ENCODE measurements at regions not wholly inside any gene's neighbourhood (a gene's known extent, or its start where the extent isn't known, plus 50 kb on each side); places are given as distances from the start of the nearest gene placed in this dataset.

DNA sequence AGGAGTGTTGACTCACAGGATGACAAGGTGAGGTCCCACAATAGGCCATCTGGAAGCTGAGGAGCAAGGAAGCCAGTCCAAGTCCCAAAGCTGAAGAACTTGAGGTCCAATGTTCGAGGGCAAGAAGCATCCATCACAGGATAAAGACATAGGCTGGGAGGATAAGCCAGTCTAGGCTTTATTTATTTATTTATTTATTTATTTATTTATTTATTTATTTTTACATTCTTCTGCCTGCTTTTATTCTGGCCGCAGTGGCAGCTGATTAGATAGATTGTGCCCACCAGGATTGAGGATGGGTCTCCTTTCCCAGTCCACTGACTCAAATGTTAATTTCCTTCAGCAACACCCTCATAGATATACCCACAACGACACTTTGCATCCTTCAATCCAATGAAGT is 472.2 kb upstream of the DPPA4 start:
- POLR2A ChIA-PET (ENCODE audit: unreplicated experiment), result no interaction called here
- DNase-seq, result no peak
- intact Hi-C loops (cut with micrococcal nuclease), result loop anchor here (10.0 kb wide), 2 partner anchors 505 to 1265 kb away; partner anchors contain the start of gene NECTIN3

DNA sequence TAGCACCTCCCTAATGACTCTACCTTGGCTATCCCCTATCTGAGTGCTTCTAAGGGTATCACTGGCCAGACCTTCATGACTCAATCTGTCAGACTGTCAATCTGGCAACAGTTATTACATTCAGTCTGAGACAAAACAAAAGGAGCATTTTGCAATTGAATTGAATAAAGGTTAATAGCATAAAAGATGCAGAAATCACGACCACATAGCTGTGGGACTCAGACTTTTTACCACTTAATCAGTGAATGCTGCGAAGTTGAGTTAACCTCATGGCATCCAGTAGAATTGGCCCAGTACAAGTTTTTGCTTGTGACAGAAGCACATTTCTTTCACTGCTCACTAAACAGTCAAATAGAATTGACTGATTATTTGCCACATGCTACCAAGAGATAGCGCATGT is 480.7 kb upstream of the DPPA4 start:
- DNase-seq (no peak), ATAC-seq (no peak)
- no peak overlapping the region for H2AFZ ChIP-seq (ENCODE audit: low read length)
- H3K4me2 ChIP-seq (ENCODE audit: low read length), result no peak overlapping the region
- H3F3A ChIP-seq (ENCODE audit: low read length, unreplicated experiment), result no peaks in the 10 kb centered on the region
- no peaks in the 10 kb centered on the region for H3K79me2 ChIP-seq (ENCODE audit: low read length)
- H3K9me3 ChIP-seq (ENCODE audit: low read length), result no peaks in the 10 kb centered on the region
- no peaks in the 10 kb centered on the region for H3K27me3 ChIP-seq (ENCODE audit: low read length)
- H3K36me3 ChIP-seq (ENCODE audit: low read depth, low read length), result no peaks in the 10 kb centered on the region
- CTCF ChIA-PET, result no interaction called here
- H3K4me3 ChIP-seq (ENCODE audit: low read length), result no peak overlapping the region
- no TSS peak for BruUV-seq (replicated peaks)
- no peak overlapping the region for H3K27ac ChIP-seq (ENCODE audit: low read length)
- TF ChIP-seq EZH2phosphoT487 (IDR thresholded peaks at IDR 0.05; ENCODE audit: borderline replicate concordance, low read length), result no peak
- TF ChIP-seq, protein P1, sequence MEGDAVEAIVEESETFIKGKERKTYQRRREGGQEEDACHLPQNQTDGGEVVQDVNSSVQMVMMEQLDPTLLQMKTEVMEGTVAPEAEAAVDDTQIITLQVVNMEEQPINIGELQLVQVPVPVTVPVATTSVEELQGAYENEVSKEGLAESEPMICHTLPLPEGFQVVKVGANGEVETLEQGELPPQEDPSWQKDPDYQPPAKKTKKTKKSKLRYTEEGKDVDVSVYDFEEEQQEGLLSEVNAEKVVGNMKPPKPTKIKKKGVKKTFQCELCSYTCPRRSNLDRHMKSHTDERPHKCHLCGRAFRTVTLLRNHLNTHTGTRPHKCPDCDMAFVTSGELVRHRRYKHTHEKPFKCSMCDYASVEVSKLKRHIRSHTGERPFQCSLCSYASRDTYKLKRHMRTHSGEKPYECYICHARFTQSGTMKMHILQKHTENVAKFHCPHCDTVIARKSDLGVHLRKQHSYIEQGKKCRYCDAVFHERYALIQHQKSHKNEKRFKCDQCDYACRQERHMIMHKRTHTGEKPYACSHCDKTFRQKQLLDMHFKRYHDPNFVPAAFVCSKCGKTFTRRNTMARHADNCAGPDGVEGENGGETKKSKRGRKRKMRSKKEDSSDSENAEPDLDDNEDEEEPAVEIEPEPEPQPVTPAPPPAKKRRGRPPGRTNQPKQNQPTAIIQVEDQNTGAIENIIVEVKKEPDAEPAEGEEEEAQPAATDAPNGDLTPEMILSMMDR (conservative IDR thresholded peaks at IDR 0.05; ENCODE audit: low read depth, low read length), result no peak
- no peak for TF ChIP-seq EZH2 (IDR thresholded peaks at IDR 0.05; ENCODE audit: low read length, unreplicated experiment)
- H3K9me2 ChIP-seq (replicated peaks; ENCODE audit: low read length), result no peaks in the 10 kb centered on the region
- no peaks in the 10 kb centered on the region for H4K20me1 ChIP-seq (ENCODE audit: low read length)
- H3K4me1 ChIP-seq (ENCODE audit: insufficient read depth, low read length), result no peaks in the 10 kb centered on the region
- no peak overlapping the region for H3K9ac ChIP-seq (ENCODE audit: low read length)
- intact Hi-C loops (cut with micrococcal nuclease), result no loop called here
- POLR2A ChIA-PET (ENCODE audit: unreplicated experiment), result no interaction called here

More for the DNA sequence above, 472.2 kb upstream of the DPPA4 start:
- no peaks in the 10 kb centered on the region for H4K20me1 ChIP-seq (ENCODE audit: low read length)
- no peaks in the 10 kb centered on the region for H3K36me3 ChIP-seq (ENCODE audit: low read depth, low read length)
- H3K27me3 ChIP-seq (ENCODE audit: low read length), result no peaks in the 10 kb centered on the region
- H3F3A ChIP-seq (ENCODE audit: low read length, unreplicated experiment), result peaks cover 6% of the 10 kb centered on the region
- 0 out of 2 replicates have a peak, but pooled peaks cover 3% of the 10 kb centered on the region for H3K9me2 ChIP-seq (replicated peaks; ENCODE audit: low read length)
- H2AFZ ChIP-seq (ENCODE audit: low read length), result no peak overlapping the region
- no peak overlapping the region for H3K27ac ChIP-seq (ENCODE audit: low read length)
- no TSS peak for BruUV-seq (replicated peaks)
- H3K4me3 ChIP-seq (ENCODE audit: low read length), result no peak overlapping the region
- no peaks in the 10 kb centered on the region for H3K9me3 ChIP-seq (ENCODE audit: low read length)
- CTCF ChIA-PET, result no interaction called here
- H3K4me1 ChIP-seq (ENCODE audit: insufficient read depth, low read length), result peaks cover 13% of the 10 kb centered on the region
- TF ChIP-seq, protein P1 (conservative IDR thresholded peaks at IDR 0.05; ENCODE audit: low read depth, low read length), result no peak
- TF ChIP-seq EZH2phosphoT487 (IDR thresholded peaks at IDR 0.05; ENCODE audit: borderline replicate concordance, low read length), result no peak
- no peak for TF ChIP-seq EZH2 (IDR thresholded peaks at IDR 0.05; ENCODE audit: low read length, unreplicated experiment)
- ATAC-seq, result no peak
- H3K79me2 ChIP-seq (ENCODE audit: low read length), result no peaks in the 10 kb centered on the region
- no peak overlapping the region for H3K4me2 ChIP-seq (ENCODE audit: low read length)
- no peak overlapping the region for H3K9ac ChIP-seq (ENCODE audit: low read length)

DNA sequence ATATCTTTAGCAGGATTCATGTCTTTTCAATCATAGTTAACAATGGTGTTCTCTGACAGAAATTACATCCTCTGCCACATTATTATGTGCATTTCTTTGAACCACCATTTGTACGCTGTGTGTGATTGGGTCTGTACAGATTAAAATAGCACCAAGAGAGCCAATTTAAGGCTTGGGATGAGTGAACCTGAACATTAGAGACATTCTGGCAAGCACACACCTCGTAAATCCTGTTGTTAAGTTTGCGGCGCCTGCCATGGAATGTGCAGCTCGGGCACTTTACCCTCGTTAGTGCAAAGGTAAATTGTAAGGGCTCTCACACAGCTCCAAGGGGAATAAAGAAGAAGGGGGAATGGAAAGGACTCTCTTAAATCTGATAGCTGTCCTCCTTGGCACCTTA is 482.4 kb upstream of the DPPA4 start:
- Histone ChIP-seq H2AFZ (ENCODE audit: low read length) (no peak overlapping the region), H3K36me3 (ENCODE audit: low read depth, low read length) (no peaks in the 10 kb centered on the region), H3K27ac (ENCODE audit: low read length) (no peak overlapping the region), H3K27me3 (ENCODE audit: low read length) (no peaks in the 10 kb centered on the region), H3K9ac (ENCODE audit: low read length) (no peak overlapping the region), H3K4me3 (ENCODE audit: low read length) (no peak overlapping the region), H3K79me2 (ENCODE audit: low read length) (no peaks in the 10 kb centered on the region), H4K20me1 (ENCODE audit: low read length) (no peaks in the 10 kb centered on the region), H3K9me2 (replicated peaks; ENCODE audit: low read length) (no peaks in the 10 kb centered on the region), H3K4me2 (ENCODE audit: low read length) (no peak overlapping the region), H3K9me3 (ENCODE audit: low read length) (no peaks in the 10 kb centered on the region), H3F3A (ENCODE audit: low read length, unreplicated experiment) (no peaks in the 10 kb centered on the region), H3K4me1 (ENCODE audit: insufficient read depth, low read length) (no peaks in the 10 kb centered on the region)
- CTCF ChIA-PET, result no interaction called here
- intact Hi-C loops (cut with micrococcal nuclease), result no loop called here
- BruUV-seq (replicated peaks), result no TSS peak
- TF ChIP-seq EZH2 (IDR thresholded peaks at IDR 0.05; ENCODE audit: low read length, unreplicated experiment) (no peak), EZH2phosphoT487 (IDR thresholded peaks at IDR 0.05; ENCODE audit: borderline replicate concordance, low read length) (no peak)
- TF ChIP-seq, protein P1 (conservative IDR thresholded peaks at IDR 0.05; ENCODE audit: low read depth, low read length), result no peak
- no peak for ATAC-seq
- POLR2A ChIA-PET (ENCODE audit: unreplicated experiment), result no interaction called here
- DNase-seq, result no peak

Data from PC-3 (cell line).